Loucy (cell line): ENCODE measurements at regions not wholly inside any gene's neighbourhood (a gene's known extent, or its start where the extent isn't known, plus 50 kb on each side); places are given as distances from the start of the nearest gene placed in this dataset.

Source experiments
- H2AFZ ChIP-seq: fragments of 200-600 bp; sonication (generic); 2 replicates; pipeline ENCODE4 v1.6.0; 2016; ENCODE audit warnings: antibody characterized with exemption, mild to moderate bottlenecking, low read length, moderate library complexity
- H3F3A ChIP-seq: fragments of 200-600 bp; 2 replicates; pipeline ENCODE4 v1.6.0; 2016; ENCODE audit warnings: antibody characterized with exemption, low read depth, mild to moderate bottlenecking
- H3K27me3 ChIP-seq: fragments of 200-600 bp; sonication (generic); 2 replicates; pipeline ENCODE4 v1.6.1; 2014; ENCODE audit warnings: low read length, mild to moderate bottlenecking; ENCODE audit not compliant: insufficient read depth, poor library complexity, severe bottlenecking
- H3K36me3 ChIP-seq: fragments of 200-600 bp; sonication (generic); 2 replicates; pipeline ENCODE4 v1.6.1; 2016; ENCODE audit warnings: low read length; ENCODE audit not compliant: insufficient read depth
- H3K4me1 ChIP-seq: fragments of 200-600 bp; sonication (generic); 2 replicates; pipeline ENCODE4 v1.5.1; 2014; ENCODE audit warnings: low read length, mild to moderate bottlenecking; ENCODE audit not compliant: insufficient read depth, poor library complexity, severe bottlenecking
- H3K4me2 ChIP-seq: fragments of 200-600 bp; sonication (generic); 2 replicates; pipeline ENCODE4 v1.6.0; 2014; ENCODE audit warnings: antibody characterized with exemption, low read length, low read depth, mild to moderate bottlenecking; ENCODE audit not compliant: poor library complexity, severe bottlenecking
- H3K4me3 ChIP-seq: fragments of 200-600 bp; sonication (generic); 2 replicates; pipeline ENCODE4 v1.5.1; 2014; ENCODE audit warnings: low read length, mild to moderate bottlenecking, mixed read lengths; ENCODE audit not compliant: poor library complexity, severe bottlenecking
- H3K79me2 ChIP-seq: fragments of 200-600 bp; sonication (generic); 2 replicates; pipeline ENCODE4 v1.6.1; 2014; ENCODE audit warnings: low read length; ENCODE audit not compliant: insufficient read depth
- H3K9ac ChIP-seq: fragments of 200-600 bp; sonication (generic); 2 replicates; pipeline ENCODE4 v1.6.0; 2014; ENCODE audit warnings: mild to moderate bottlenecking, low read depth, low read length, moderate library complexity; ENCODE audit not compliant: poor library complexity, severe bottlenecking
- H3K9me2 ChIP-seq: fragments of 200-600 bp; sonication (generic); replicated peaks from 2 replicates; pipeline ENCODE4 v1.6.1; 2016; ENCODE audit warnings: low read depth, low read length, mixed read lengths
- H3K9me3 ChIP-seq: fragments of 200-600 bp; sonication (generic); 2 replicates; pipeline ENCODE4 v1.6.1; 2014; ENCODE audit warnings: mild to moderate bottlenecking, antibody characterized with exemption, low read length, low read depth; ENCODE audit not compliant: insufficient read depth
- H4K20me1 ChIP-seq: fragments of 200-600 bp; sonication (generic); 2 replicates; pipeline ENCODE4 v1.6.0; 2014; ENCODE audit warnings: antibody characterized with exemption, low read length, mild to moderate bottlenecking; ENCODE audit not compliant: insufficient read depth, poor library complexity, severe bottlenecking
- EZH2phosphoT487 ChIP-seq: fragments of 200-600 bp; IDR thresholded peaks from 2 replicates; pipeline ENCODE4 v1.6.1; 2018; ENCODE audit warnings: antibody characterized with exemption, mild to moderate bottlenecking, moderate library complexity, borderline replicate concordance
- TF ChIP-seq, protein P1 (sequence below): fragments of 200-600 bp; sonication (generic); conservative IDR thresholded peaks from 2 replicates; pipeline ENCODE4 v1.5.1; 2014; ENCODE audit warnings: mild to moderate bottlenecking, antibody characterized with exemption, low read length

DNA sequence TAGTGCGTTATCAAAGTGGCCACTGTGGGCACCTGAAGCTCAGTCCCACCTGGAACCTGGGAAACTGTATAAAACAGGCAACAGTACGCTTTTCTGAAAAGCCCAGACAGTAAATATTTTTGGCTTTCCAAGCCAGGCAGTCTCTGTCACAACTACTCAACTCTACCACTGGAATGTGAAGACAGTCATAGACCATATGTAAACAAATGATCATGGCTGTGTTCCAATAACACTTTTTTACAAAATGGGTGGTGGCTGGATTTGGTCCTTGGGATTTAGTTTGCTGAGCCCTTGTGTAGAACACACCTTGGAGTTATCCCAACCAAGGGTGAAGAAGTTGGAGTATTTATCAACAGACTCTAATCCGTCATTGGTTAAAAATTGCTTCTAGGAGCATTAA, 259.9 kb downstream of the SKIDA1 start:
- Histone ChIP-seq H3K9me2 (no peaks in the 10 kb centered on the region), H3K4me2 (no peak overlapping the region), H2AFZ (no peak overlapping the region), H4K20me1 (no peaks in the 10 kb centered on the region), H3K27me3 (no peaks in the 10 kb centered on the region), H3K36me3 (no peaks in the 10 kb centered on the region), H3K79me2 (no peaks in the 10 kb centered on the region), H3K4me1 (no peaks in the 10 kb centered on the region), H3K4me3 (no peak overlapping the region), H3K9me3 (no peaks in the 10 kb centered on the region), H3F3A (no peaks in the 10 kb centered on the region), H3K9ac (no peak overlapping the region)
- TF ChIP-seq EZH2phosphoT487 = no peak
- TF ChIP-seq, protein P1, sequence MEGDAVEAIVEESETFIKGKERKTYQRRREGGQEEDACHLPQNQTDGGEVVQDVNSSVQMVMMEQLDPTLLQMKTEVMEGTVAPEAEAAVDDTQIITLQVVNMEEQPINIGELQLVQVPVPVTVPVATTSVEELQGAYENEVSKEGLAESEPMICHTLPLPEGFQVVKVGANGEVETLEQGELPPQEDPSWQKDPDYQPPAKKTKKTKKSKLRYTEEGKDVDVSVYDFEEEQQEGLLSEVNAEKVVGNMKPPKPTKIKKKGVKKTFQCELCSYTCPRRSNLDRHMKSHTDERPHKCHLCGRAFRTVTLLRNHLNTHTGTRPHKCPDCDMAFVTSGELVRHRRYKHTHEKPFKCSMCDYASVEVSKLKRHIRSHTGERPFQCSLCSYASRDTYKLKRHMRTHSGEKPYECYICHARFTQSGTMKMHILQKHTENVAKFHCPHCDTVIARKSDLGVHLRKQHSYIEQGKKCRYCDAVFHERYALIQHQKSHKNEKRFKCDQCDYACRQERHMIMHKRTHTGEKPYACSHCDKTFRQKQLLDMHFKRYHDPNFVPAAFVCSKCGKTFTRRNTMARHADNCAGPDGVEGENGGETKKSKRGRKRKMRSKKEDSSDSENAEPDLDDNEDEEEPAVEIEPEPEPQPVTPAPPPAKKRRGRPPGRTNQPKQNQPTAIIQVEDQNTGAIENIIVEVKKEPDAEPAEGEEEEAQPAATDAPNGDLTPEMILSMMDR = no peak

DNA sequence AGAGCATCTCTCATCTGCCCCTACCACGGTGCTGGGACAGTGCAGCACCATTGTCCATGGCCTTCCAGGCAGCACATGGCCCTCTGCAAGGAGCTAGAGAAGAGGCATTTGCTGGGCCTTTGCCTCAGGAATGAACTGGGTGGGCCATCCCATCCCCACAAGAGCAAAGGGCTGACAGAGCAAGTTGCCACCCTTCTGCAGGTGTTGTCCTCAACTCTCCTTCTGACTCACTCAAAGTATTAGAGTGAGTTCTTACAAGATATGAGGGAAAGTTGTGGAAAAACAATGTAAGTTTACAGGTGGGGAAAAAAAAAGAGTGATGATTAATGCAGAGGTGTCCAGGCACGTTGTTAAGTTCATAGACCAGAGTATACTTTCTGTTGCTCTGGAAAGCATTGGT, 261.2 kb downstream of the SKIDA1 start:
- Histone ChIP-seq H3K9me3 (no peaks in the 10 kb centered on the region), H3K9me2 (no peaks in the 10 kb centered on the region), H3K4me1 (no peaks in the 10 kb centered on the region), H3K9ac (no peak overlapping the region), H4K20me1 (no peaks in the 10 kb centered on the region), H3K4me3 (no peak overlapping the region), H3K36me3 (no peaks in the 10 kb centered on the region), H2AFZ (no peak overlapping the region), H3K27me3 (no peaks in the 10 kb centered on the region), H3K79me2 (no peaks in the 10 kb centered on the region), H3K4me2 (no peak overlapping the region), H3F3A (no peaks in the 10 kb centered on the region)
- no peak for TF ChIP-seq EZH2phosphoT487
- TF ChIP-seq, protein P1 = no peak

DNA sequence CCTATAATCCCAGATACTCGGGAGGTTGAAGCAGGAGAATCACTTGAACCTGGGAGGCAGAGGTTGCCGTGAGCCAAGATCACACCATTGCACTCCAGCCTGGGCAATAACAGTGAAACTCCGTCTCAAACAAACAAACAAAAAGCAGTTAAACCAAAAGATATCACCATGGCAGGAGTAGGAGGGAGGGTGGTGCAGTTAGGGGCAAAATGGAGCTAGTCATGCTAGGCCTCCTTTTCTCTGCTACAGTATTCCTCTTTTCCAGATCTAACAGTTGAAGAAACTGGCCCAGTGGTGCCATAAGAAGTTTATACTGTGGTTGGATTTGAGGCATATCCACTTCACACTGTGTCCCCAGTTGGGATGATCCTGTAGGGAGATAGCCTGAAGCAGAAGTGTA, 261.6 kb downstream of the SKIDA1 start:
- H3K9me3 ChIP-seq = no peaks in the 10 kb centered on the region
- H3K4me2 ChIP-seq = no peak overlapping the region
- H3K36me3 ChIP-seq = no peaks in the 10 kb centered on the region
- H3K27me3 ChIP-seq = no peaks in the 10 kb centered on the region
- no peaks in the 10 kb centered on the region for H4K20me1 ChIP-seq
- H3K9ac ChIP-seq = no peak overlapping the region
- no peaks in the 10 kb centered on the region for H3F3A ChIP-seq
- no peaks in the 10 kb centered on the region for H3K4me1 ChIP-seq
- TF ChIP-seq, protein P1 = no peak
- no peak for TF ChIP-seq EZH2phosphoT487
- no peak overlapping the region for H3K4me3 ChIP-seq
- H2AFZ ChIP-seq = no peak overlapping the region
- no peaks in the 10 kb centered on the region for H3K9me2 ChIP-seq
- no peaks in the 10 kb centered on the region for H3K79me2 ChIP-seq
